ENCODE measurements at regions not wholly inside any gene's neighbourhood (a gene's known extent, or its start where the extent isn't known, plus 50 kb on each side); places are given as distances from the start of the nearest gene placed in this dataset.

- TF ChIP-seq POLR2AphosphoS5 (IDR thresholded peaks at IDR 0.05; ENCODE audit: borderline replicate concordance, low read depth, low read length) (no peak), EZH2 (IDR thresholded peaks at IDR 0.05) (no peak)
Measured at GRCh38 chr7:41887416-41887815, 184.5 kb upstream of the INHBA start.

Measured in SK-N-MC (cell line).